ENCODE measurements at regions not wholly inside any gene's neighbourhood (a gene's known extent, or its start where the extent isn't known, plus 50 kb on each side); places are given as distances from the start of the nearest gene placed in this dataset.
A peak's percentile ranks its signal among the peaks of the same experiment; 100 is the strongest.

GRCh38 chr3:22199095-22199494 lies 448.1 kb upstream of the ZNF385D start:
- no peak for DNase-seq (ENCODE audit: insufficient read length, low spot score)
- TF ChIP-seq SPI1 (IDR thresholded peaks at IDR 0.05; ENCODE audit: low read depth, low read length) (no peak), POLR2A (IDR thresholded peaks at IDR 0.05; ENCODE audit: low read depth, low read length) (no peak), PAX5 (IDR thresholded peaks at IDR 0.05; ENCODE audit: insufficient read depth, low read length, severe bottlenecking) (no peak), POLR2AphosphoS5 (IDR thresholded peaks at IDR 0.05; ENCODE audit: low read depth, low read length) (no peak), POU2F2 (IDR thresholded peaks at IDR 0.05; ENCODE audit: low read depth, low read length) (no peak), TAF1 (IDR thresholded peaks at IDR 0.05; ENCODE audit: low read depth, low read length) (no peak)
- no peak for FAIRE-seq

GRCh38 chr3:22208844-22209243 lies 457.8 kb upstream of the ZNF385D start:
- FAIRE-seq (no peak), DNase-seq (ENCODE audit: insufficient read length, low spot score) (no peak)
- TF ChIP-seq POLR2A (IDR thresholded peaks at IDR 0.05; ENCODE audit: low read depth, low read length) (no peak), SPI1 (IDR thresholded peaks at IDR 0.05; ENCODE audit: low read depth, low read length) (no peak), POLR2AphosphoS5 (IDR thresholded peaks at IDR 0.05; ENCODE audit: low read depth, low read length) (no peak), PAX5 (IDR thresholded peaks at IDR 0.05; ENCODE audit: insufficient read depth, low read length, severe bottlenecking) (no peak), POU2F2 (IDR thresholded peaks at IDR 0.05; ENCODE audit: low read depth, low read length) (no peak), TAF1 (IDR thresholded peaks at IDR 0.05; ENCODE audit: low read depth, low read length) (no peak)

GRCh38 chr3:22209578-22209977 lies 458.6 kb upstream of the ZNF385D start:
- no peak for FAIRE-seq
- no peak for DNase-seq (ENCODE audit: insufficient read length, low spot score)
- TF ChIP-seq SPI1 (IDR thresholded peaks at IDR 0.05; ENCODE audit: low read depth, low read length) (no peak), TAF1 (IDR thresholded peaks at IDR 0.05; ENCODE audit: low read depth, low read length) (no peak), PAX5 (IDR thresholded peaks at IDR 0.05; ENCODE audit: insufficient read depth, low read length, severe bottlenecking) (no peak), POU2F2 (IDR thresholded peaks at IDR 0.05; ENCODE audit: low read depth, low read length) (no peak)

GRCh38 chr3:22210693-22211092 lies 459.7 kb upstream of the ZNF385D start:
- no peak for DNase-seq (ENCODE audit: insufficient read length, low spot score)
- FAIRE-seq: no peak
- no peak for TF ChIP-seq SPI1 (IDR thresholded peaks at IDR 0.05; ENCODE audit: low read depth, low read length)
- no peak for TF ChIP-seq POU2F2 (IDR thresholded peaks at IDR 0.05; ENCODE audit: low read depth, low read length)
- TF ChIP-seq POLR2AphosphoS5 (IDR thresholded peaks at IDR 0.05; ENCODE audit: low read depth, low read length): no peak
- no peak for TF ChIP-seq TAF1 (IDR thresholded peaks at IDR 0.05; ENCODE audit: low read depth, low read length)
- no peak for TF ChIP-seq POLR2A (IDR thresholded peaks at IDR 0.05; ENCODE audit: low read depth, low read length)
- TF ChIP-seq PAX5 (IDR thresholded peaks at IDR 0.05; ENCODE audit: insufficient read depth, low read length, severe bottlenecking): no peak

GRCh38 chr3:22216601-22217000 lies 465.6 kb upstream of the ZNF385D start:
- no peak for DNase-seq (ENCODE audit: insufficient read length, low spot score)
- TF ChIP-seq SPI1 (IDR thresholded peaks at IDR 0.05; ENCODE audit: low read depth, low read length) (no peak), POLR2AphosphoS5 (IDR thresholded peaks at IDR 0.05; ENCODE audit: low read depth, low read length) (no peak), PAX5 (IDR thresholded peaks at IDR 0.05; ENCODE audit: insufficient read depth, low read length, severe bottlenecking) (no peak), POLR2A (IDR thresholded peaks at IDR 0.05; ENCODE audit: low read depth, low read length) (no peak), TAF1 (IDR thresholded peaks at IDR 0.05; ENCODE audit: low read depth, low read length) (no peak), POU2F2 (IDR thresholded peaks at IDR 0.05; ENCODE audit: low read depth, low read length) (no peak)
- FAIRE-seq: no peak

GRCh38 chr3:22225161-22225560 lies 474.2 kb upstream of the ZNF385D start:
- TF ChIP-seq POLR2AphosphoS5 (IDR thresholded peaks at IDR 0.05; ENCODE audit: low read depth, low read length) (no peak), POU2F2 (IDR thresholded peaks at IDR 0.05; ENCODE audit: low read depth, low read length) (no peak), SPI1 (IDR thresholded peaks at IDR 0.05; ENCODE audit: low read depth, low read length) (no peak), TAF1 (IDR thresholded peaks at IDR 0.05; ENCODE audit: low read depth, low read length) (no peak), POLR2A (IDR thresholded peaks at IDR 0.05; ENCODE audit: low read depth, low read length) (no peak), PAX5 (IDR thresholded peaks at IDR 0.05; ENCODE audit: insufficient read depth, low read length, severe bottlenecking) (no peak)
- FAIRE-seq (no peak), DNase-seq (ENCODE audit: insufficient read length, low spot score) (no peak)

GRCh38 chr3:22228705-22229104 lies 477.7 kb upstream of the ZNF385D start:
- no peak for TF ChIP-seq TAF1 (IDR thresholded peaks at IDR 0.05; ENCODE audit: low read depth, low read length)
- TF ChIP-seq SPI1 (IDR thresholded peaks at IDR 0.05; ENCODE audit: low read depth, low read length): no peak
- TF ChIP-seq POLR2AphosphoS5 (IDR thresholded peaks at IDR 0.05; ENCODE audit: low read depth, low read length): no peak
- no peak for TF ChIP-seq POU2F2 (IDR thresholded peaks at IDR 0.05; ENCODE audit: low read depth, low read length)
- TF ChIP-seq POLR2A (IDR thresholded peaks at IDR 0.05; ENCODE audit: low read depth, low read length): no peak
- no peak for TF ChIP-seq PAX5 (IDR thresholded peaks at IDR 0.05; ENCODE audit: insufficient read depth, low read length, severe bottlenecking)
- FAIRE-seq (no peak), DNase-seq (ENCODE audit: insufficient read length, low spot score) (no peak)

- FAIRE-seq (no peak), DNase-seq (ENCODE audit: insufficient read length, low spot score) (no peak)
- TF ChIP-seq TAF1 (IDR thresholded peaks at IDR 0.05; ENCODE audit: low read depth, low read length): no peak
- no peak for TF ChIP-seq POLR2AphosphoS5 (IDR thresholded peaks at IDR 0.05; ENCODE audit: low read depth, low read length)
- TF ChIP-seq SPI1 (IDR thresholded peaks at IDR 0.05; ENCODE audit: low read depth, low read length): no peak
- no peak for TF ChIP-seq POU2F2 (IDR thresholded peaks at IDR 0.05; ENCODE audit: low read depth, low read length)
- TF ChIP-seq POLR2A (IDR thresholded peaks at IDR 0.05; ENCODE audit: low read depth, low read length): no peak
- no peak for TF ChIP-seq PAX5 (IDR thresholded peaks at IDR 0.05; ENCODE audit: insufficient read depth, low read length, severe bottlenecking)
Observed at GRCh38 chr3:22231061-22231460, 480.1 kb upstream of the ZNF385D start.

GRCh38 chr3:22236490-22237270 lies 485.7 kb upstream of the ZNF385D start:
- TF ChIP-seq SPI1 (IDR thresholded peaks at IDR 0.05; ENCODE audit: low read depth, low read length): peak; percentile 89
- TF ChIP-seq TAF1 (IDR thresholded peaks at IDR 0.05; ENCODE audit: low read depth, low read length): no peak
- no peak for FAIRE-seq
- DNase-seq (ENCODE audit: insufficient read length, low spot score): no peak

GRCh38 chr3:22239011-22239410 lies 488.0 kb upstream of the ZNF385D start:
- DNase-seq (ENCODE audit: insufficient read length, low spot score) (no peak), FAIRE-seq (no peak)
- TF ChIP-seq SPI1 (IDR thresholded peaks at IDR 0.05; ENCODE audit: low read depth, low read length) (no peak), TAF1 (IDR thresholded peaks at IDR 0.05; ENCODE audit: low read depth, low read length) (no peak)

Measured in GM12891 (cell line).